ENCODE measurements at regions not wholly inside any gene's neighbourhood (a gene's known extent, or its start where the extent isn't known, plus 50 kb on each side); places are given as distances from the start of the nearest gene placed in this dataset.

DNA sequence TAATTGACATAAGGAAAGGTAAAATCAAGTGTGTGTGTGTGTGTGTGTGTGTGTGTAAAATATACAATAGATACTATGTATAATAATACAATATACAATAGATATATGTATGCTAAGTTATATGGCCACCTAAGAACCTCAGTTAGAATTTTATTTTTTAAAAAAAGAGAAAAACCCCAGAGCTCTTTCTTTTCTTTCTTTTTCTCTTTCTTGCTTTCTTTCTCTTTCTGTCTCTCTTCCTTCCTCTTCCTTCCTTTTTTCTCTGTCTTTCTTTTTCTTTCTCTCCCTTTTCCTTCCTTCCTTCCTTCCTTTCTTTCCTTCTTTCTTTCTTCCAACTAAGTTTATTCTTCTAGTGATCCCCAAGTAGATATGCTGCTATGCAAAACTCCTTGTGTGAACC lies 64.6 kb upstream of the FN1 start:
- Histone ChIP-seq H3K27me3 (ENCODE audit: control insufficient read depth, low read length) (no peaks in the 10 kb centered on the region), H3K9me3 (ENCODE audit: control insufficient read depth, insufficient read depth, low read length) (no peaks in the 10 kb centered on the region), H3F3A (ENCODE audit: control insufficient read depth, insufficient read depth) (no peaks in the 10 kb centered on the region), H3K79me2 (ENCODE audit: control insufficient read depth, low read length) (no peaks in the 10 kb centered on the region), H3K4me1 (ENCODE audit: control insufficient read depth, low read length) (no peaks in the 10 kb centered on the region), H3K4me3 (ENCODE audit: low read length) (no peak overlapping the region), H3K9me2 (replicated peaks; ENCODE audit: control insufficient read depth, low read length) (no peaks in the 10 kb centered on the region), H3K36me3 (ENCODE audit: control insufficient read depth, low read length) (no peaks in the 10 kb centered on the region), H3K4me2 (ENCODE audit: low read length) (no peak overlapping the region), H3K27ac (ENCODE audit: low read depth, low read length) (no peak overlapping the region), H4K20me1 (ENCODE audit: control insufficient read depth, insufficient read depth, low read depth, low read length) (no peaks in the 10 kb centered on the region)
- TF ChIP-seq EZH2phosphoT487 (IDR thresholded peaks at IDR 0.05; ENCODE audit: borderline replicate concordance, low read length) = no peak
- TF ChIP-seq, protein P1, sequence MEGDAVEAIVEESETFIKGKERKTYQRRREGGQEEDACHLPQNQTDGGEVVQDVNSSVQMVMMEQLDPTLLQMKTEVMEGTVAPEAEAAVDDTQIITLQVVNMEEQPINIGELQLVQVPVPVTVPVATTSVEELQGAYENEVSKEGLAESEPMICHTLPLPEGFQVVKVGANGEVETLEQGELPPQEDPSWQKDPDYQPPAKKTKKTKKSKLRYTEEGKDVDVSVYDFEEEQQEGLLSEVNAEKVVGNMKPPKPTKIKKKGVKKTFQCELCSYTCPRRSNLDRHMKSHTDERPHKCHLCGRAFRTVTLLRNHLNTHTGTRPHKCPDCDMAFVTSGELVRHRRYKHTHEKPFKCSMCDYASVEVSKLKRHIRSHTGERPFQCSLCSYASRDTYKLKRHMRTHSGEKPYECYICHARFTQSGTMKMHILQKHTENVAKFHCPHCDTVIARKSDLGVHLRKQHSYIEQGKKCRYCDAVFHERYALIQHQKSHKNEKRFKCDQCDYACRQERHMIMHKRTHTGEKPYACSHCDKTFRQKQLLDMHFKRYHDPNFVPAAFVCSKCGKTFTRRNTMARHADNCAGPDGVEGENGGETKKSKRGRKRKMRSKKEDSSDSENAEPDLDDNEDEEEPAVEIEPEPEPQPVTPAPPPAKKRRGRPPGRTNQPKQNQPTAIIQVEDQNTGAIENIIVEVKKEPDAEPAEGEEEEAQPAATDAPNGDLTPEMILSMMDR (IDR thresholded peaks at IDR 0.05; ENCODE audit: low read depth, low read length, poor library complexity, severe bottlenecking) = no peak

DNA sequence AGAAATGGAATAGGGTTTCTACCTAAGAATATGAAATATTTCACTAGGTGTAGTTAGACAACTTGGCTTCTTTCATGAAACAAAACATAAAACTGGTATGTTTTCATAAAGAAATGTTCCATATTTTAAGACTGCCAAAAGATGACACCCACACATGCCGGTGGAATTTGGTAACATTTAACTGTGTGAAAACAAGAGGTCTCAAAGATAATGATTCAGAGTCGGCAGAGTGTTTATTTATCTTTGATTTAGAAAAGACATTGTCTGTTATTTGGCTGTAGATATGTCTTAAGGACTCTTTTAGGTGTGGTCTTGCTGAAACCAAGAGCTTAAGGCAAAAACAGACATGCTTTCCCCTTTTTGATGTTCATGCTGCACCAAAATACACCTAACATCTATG lies 63.5 kb upstream of the FN1 start:
- no peak overlapping the region for H3K4me2 ChIP-seq (ENCODE audit: low read length)
- TF ChIP-seq EZH2phosphoT487 (IDR thresholded peaks at IDR 0.05; ENCODE audit: borderline replicate concordance, low read length) = no peak
- TF ChIP-seq, protein P1 (IDR thresholded peaks at IDR 0.05; ENCODE audit: low read depth, low read length, poor library complexity, severe bottlenecking) = no peak

DNA sequence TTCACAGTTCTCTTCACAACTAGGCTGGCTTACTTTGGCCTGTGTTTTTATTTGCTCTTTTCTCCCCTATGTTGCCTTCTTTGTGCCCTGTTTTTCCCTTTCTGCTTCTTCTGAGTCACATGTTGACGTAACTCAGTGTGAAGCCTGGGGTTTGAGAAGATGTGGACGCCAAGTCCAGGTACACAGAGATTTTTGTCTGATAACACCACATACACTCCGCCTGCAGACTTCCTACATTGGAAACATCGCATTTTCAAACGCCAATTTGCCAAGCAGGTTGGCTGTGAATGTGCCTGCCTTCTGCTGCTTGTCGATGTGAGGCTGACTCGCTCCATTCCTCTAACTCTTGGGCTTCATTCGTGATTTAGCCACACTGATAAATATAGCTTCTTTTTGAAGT lies 62.6 kb upstream of the FN1 start:
- H3K9me2 ChIP-seq (replicated peaks; ENCODE audit: control insufficient read depth, low read length) = no peaks in the 10 kb centered on the region
- TF ChIP-seq, protein P1 (IDR thresholded peaks at IDR 0.05; ENCODE audit: low read depth, low read length, poor library complexity, severe bottlenecking) = no peak
- no peak for TF ChIP-seq EZH2phosphoT487 (IDR thresholded peaks at IDR 0.05; ENCODE audit: borderline replicate concordance, low read length)
- no peak overlapping the region for H3K4me3 ChIP-seq (ENCODE audit: low read length)
- H3K4me2 ChIP-seq (ENCODE audit: low read length) = no peak overlapping the region
- no peaks in the 10 kb centered on the region for H3K27me3 ChIP-seq (ENCODE audit: control insufficient read depth, low read length)
- no peaks in the 10 kb centered on the region for H3K9me3 ChIP-seq (ENCODE audit: control insufficient read depth, insufficient read depth, low read length)
- no peak overlapping the region for H3K27ac ChIP-seq (ENCODE audit: low read depth, low read length)
- no peaks in the 10 kb centered on the region for H3K4me1 ChIP-seq (ENCODE audit: control insufficient read depth, low read length)
- no peaks in the 10 kb centered on the region for H3K36me3 ChIP-seq (ENCODE audit: control insufficient read depth, low read length)
- no peaks in the 10 kb centered on the region for H3K79me2 ChIP-seq (ENCODE audit: control insufficient read depth, low read length)
- no peaks in the 10 kb centered on the region for H3F3A ChIP-seq (ENCODE audit: control insufficient read depth, insufficient read depth)
- H4K20me1 ChIP-seq (ENCODE audit: control insufficient read depth, insufficient read depth, low read depth, low read length) = no peaks in the 10 kb centered on the region

More for the DNA sequence above, 63.5 kb upstream of the FN1 start:
- no peaks in the 10 kb centered on the region for H3K79me2 ChIP-seq (ENCODE audit: control insufficient read depth, low read length)
- H3K27ac ChIP-seq (ENCODE audit: low read depth, low read length) = no peak overlapping the region
- H3K9me3 ChIP-seq (ENCODE audit: control insufficient read depth, insufficient read depth, low read length) = no peaks in the 10 kb centered on the region
- H4K20me1 ChIP-seq (ENCODE audit: control insufficient read depth, insufficient read depth, low read depth, low read length) = no peaks in the 10 kb centered on the region
- no peaks in the 10 kb centered on the region for H3K27me3 ChIP-seq (ENCODE audit: control insufficient read depth, low read length)
- H3K36me3 ChIP-seq (ENCODE audit: control insufficient read depth, low read length) = no peaks in the 10 kb centered on the region
- no peaks in the 10 kb centered on the region for H3F3A ChIP-seq (ENCODE audit: control insufficient read depth, insufficient read depth)
- H3K9me2 ChIP-seq (replicated peaks; ENCODE audit: control insufficient read depth, low read length) = no peaks in the 10 kb centered on the region
- no peak overlapping the region for H3K4me3 ChIP-seq (ENCODE audit: low read length)
- no peaks in the 10 kb centered on the region for H3K4me1 ChIP-seq (ENCODE audit: control insufficient read depth, low read length)

DNA sequence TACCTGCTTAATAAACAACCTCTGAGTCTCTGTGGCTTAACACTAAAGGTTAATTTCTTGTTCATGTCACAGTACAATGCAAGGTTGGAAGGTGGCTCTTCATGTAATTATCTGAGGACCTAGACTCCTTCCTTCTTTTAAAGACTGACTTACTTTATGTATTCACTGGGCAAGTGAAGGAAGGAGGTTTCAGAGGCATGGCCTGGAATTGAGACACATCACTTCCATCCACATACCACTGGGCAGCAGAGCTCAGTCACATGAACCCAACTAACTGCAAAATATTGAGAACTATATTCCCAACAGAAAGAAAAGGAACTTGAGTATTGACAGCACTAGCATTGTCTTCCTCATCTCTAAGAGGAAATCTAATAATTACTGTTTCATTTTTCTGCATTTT lies 57.5 kb upstream of the FN1 start:
- Histone ChIP-seq H3K27me3 (ENCODE audit: control insufficient read depth, low read length) (no peaks in the 10 kb centered on the region), H3F3A (ENCODE audit: control insufficient read depth, insufficient read depth) (no peaks in the 10 kb centered on the region), H4K20me1 (ENCODE audit: control insufficient read depth, insufficient read depth, low read depth, low read length) (no peaks in the 10 kb centered on the region), H3K36me3 (ENCODE audit: control insufficient read depth, low read length) (no peaks in the 10 kb centered on the region), H3K79me2 (ENCODE audit: control insufficient read depth, low read length) (no peaks in the 10 kb centered on the region), H3K4me3 (ENCODE audit: low read length) (no peak overlapping the region), H3K27ac (ENCODE audit: low read depth, low read length) (no peak overlapping the region), H3K9me2 (replicated peaks; ENCODE audit: control insufficient read depth, low read length) (no peaks in the 10 kb centered on the region), H3K4me1 (ENCODE audit: control insufficient read depth, low read length) (no peaks in the 10 kb centered on the region), H3K9me3 (ENCODE audit: control insufficient read depth, insufficient read depth, low read length) (no peaks in the 10 kb centered on the region), H3K4me2 (ENCODE audit: low read length) (no peak overlapping the region)
- TF ChIP-seq EZH2phosphoT487 (IDR thresholded peaks at IDR 0.05; ENCODE audit: borderline replicate concordance, low read length) = no peak
- TF ChIP-seq, protein P1 (IDR thresholded peaks at IDR 0.05; ENCODE audit: low read depth, low read length, poor library complexity, severe bottlenecking) = no peak

Data from DOHH2 (cell line).